Thoracic aorta (tissue), 2 donors: ENCODE measurements at regions not wholly inside any gene's neighbourhood (a gene's known extent, or its start where the extent isn't known, plus 50 kb on each side); places are given as distances from the start of the nearest gene placed in this dataset.

ENCODE experiments used
- ATAC-seq: fragments of 150-250 bp; one replicate; pipeline ENCODE4 v1.8.0; 2017; ENCODE audit warnings: low read depth; ENCODE audit not compliant: insufficient number of reproducible peaks, low FRiP score
- DNase-seq: peaks from one replicate; pipeline ENCODE4 v3.0.0-alpha.2; 2020; ENCODE audit warnings: low spot score
- H3K27ac ChIP-seq, 2 donors: fragments of 200-600 bp; sonication (generic); 1 replicate in 1 of 2; 2 replicates in 1 of 2; pipeline ENCODE4 v1.5.1; 2016; ENCODE audit warnings: mild to moderate bottlenecking in 2 of 2, moderate library complexity in 2 of 2
- H3K27me3 ChIP-seq: fragments of 200-600 bp; sonication (generic); replicated peaks from 2 replicates; pipeline ENCODE4 v1.6.0; 2016; ENCODE audit warnings: mild to moderate bottlenecking; ENCODE audit not compliant: insufficient read depth
- H3K36me3 ChIP-seq: fragments of 200-600 bp; sonication (generic); one replicate; pipeline ENCODE4 v1.5.1; 2016
- H3K4me1 ChIP-seq, 2 donors: fragments of 200-600 bp; sonication (generic); 1 replicate in 1 of 2; 2 replicates in 1 of 2; pipeline versions ENCODE4 v1.5.1 to v1.6.0; 2016; ENCODE audit warnings: low read depth in 2 of 2, mild to moderate bottlenecking in 1 of 2; ENCODE audit not compliant: control insufficient read depth in 1 of 2
- H3K4me3 ChIP-seq: fragments of 200-600 bp; sonication (generic); 2 replicates; pipeline ENCODE4 v1.5.1; 2016; ENCODE audit warnings: mild to moderate bottlenecking
- H3K9me3 ChIP-seq: fragments of 200-600 bp; sonication (generic); 2 replicates; pipeline ENCODE4 v1.5.1; 2016
- CTCF ChIP-seq: fragments of 200-600 bp; sonication (generic); IDR thresholded peaks from one replicate; pipeline ENCODE4 v1.5.1; 2019; ENCODE audit warnings: antibody characterized with exemption

- Histone ChIP-seq H3K27ac (peak overlapping the region; percentile 76 to 84), H3K4me1 (peaks cover 17 to 52% of the 10 kb centered on the region in 2 donors), H3K9me3 (no peaks in the 10 kb centered on the region), H3K36me3 (no peaks in the 10 kb centered on the region), H3K4me3 (no peak overlapping the region), H3K27me3 (no peaks in the 10 kb centered on the region)
- no peak for ATAC-seq
- DNase-seq, result no peak
- TF ChIP-seq CTCF, result no peak
Observed at GRCh38 chr5:88944751-88945531, 62.0 kb upstream of the MEF2C start.

- no peaks in the 10 kb centered on the region for H3K36me3 ChIP-seq
- no peaks in the 10 kb centered on the region for H3K27me3 ChIP-seq
- no peak overlapping the region for H3K4me3 ChIP-seq
- no peak for TF ChIP-seq CTCF
- H3K4me1 ChIP-seq, result peaks cover 13 to 40% of the 10 kb centered on the region in 2 donors
- DNase-seq, result no peak
- ATAC-seq, result no peak
- peak overlapping the region; percentile 70 to 76 for H3K27ac ChIP-seq
- H3K9me3 ChIP-seq, result no peaks in the 10 kb centered on the region
Observed at GRCh38 chr5:88941581-88941980, 58.6 kb upstream of the MEF2C start.

GRCh38 chr5:88940713-88941112, 57.7 kb upstream of the MEF2C start:
- no peaks in the 10 kb centered on the region for H3K36me3 ChIP-seq
- TF ChIP-seq CTCF, result no peak
- no peaks in the 10 kb centered on the region for H3K27me3 ChIP-seq
- no peak overlapping the region for H3K27ac ChIP-seq
- H3K4me3 ChIP-seq, result no peak overlapping the region
- DNase-seq (no peak), ATAC-seq (no peak)
- H3K9me3 ChIP-seq, result no peaks in the 10 kb centered on the region
- peaks cover 16 to 48% of the 10 kb centered on the region in 2 donors for H3K4me1 ChIP-seq

- Histone ChIP-seq H3K9me3 (no peaks in the 10 kb centered on the region), H3K27me3 (no peaks in the 10 kb centered on the region), H3K4me3 (no peak overlapping the region), H3K36me3 (no peaks in the 10 kb centered on the region), H3K27ac (no peak overlapping the region), H3K4me1 (peaks cover 16 to 46% of the 10 kb centered on the region in 2 donors)
- no peak for TF ChIP-seq CTCF
- no peak for ATAC-seq
- DNase-seq, result no peak
Observed at GRCh38 chr5:88939300-88939699, 56.3 kb upstream of the MEF2C start.

- no peak for TF ChIP-seq CTCF
- no peaks in the 10 kb centered on the region for H3K27me3 ChIP-seq
- DNase-seq (no peak), ATAC-seq (no peak)
- peaks cover 14 to 38% of the 10 kb centered on the region in 2 donors for H3K4me1 ChIP-seq
- H3K27ac ChIP-seq, result no peak overlapping the region
- H3K9me3 ChIP-seq, result no peaks in the 10 kb centered on the region
- H3K36me3 ChIP-seq, result no peaks in the 10 kb centered on the region
- H3K4me3 ChIP-seq, result no peak overlapping the region
Observed at GRCh38 chr5:88938488-88938887, 55.5 kb upstream of the MEF2C start.
